ENCODE measurements at regions not wholly inside any gene's neighbourhood (a gene's known extent, or its start where the extent isn't known, plus 50 kb on each side); places are given as distances from the start of the nearest gene placed in this dataset.

- Mint-ChIP-seq H3K36me3 (ENCODE audit: insufficient read depth, unreplicated experiment) (no peaks in the 10 kb centered on the region), H3K4me3 (ENCODE audit: unreplicated experiment) (no peak overlapping the region), H3K27ac (ENCODE audit: unreplicated experiment) (no peak overlapping the region), H3K9me3 (ENCODE audit: unreplicated experiment) (no peaks in the 10 kb centered on the region), H3K27me3 (ENCODE audit: insufficient read depth, unreplicated experiment) (no peaks in the 10 kb centered on the region), H3K4me1 (ENCODE audit: low read depth, unreplicated experiment) (peaks cover 5% of the 10 kb centered on the region)
- H3K4me1 ChIP-seq: 0 out of 2 replicates have a peak, but pooled peaks cover 4% of the 10 kb centered on the region
- H3K27me3 ChIP-seq (replicated peaks; ENCODE audit: control insufficient read depth, insufficient read depth, low read length): no peaks in the 10 kb centered on the region
- POLR2A ChIA-PET: interaction anchor here (0.6 kb wide), 1 partner anchor 349 kb away, joined by 7 read pairs; no protein-coding TSS in a partner anchor
- no peaks in the 10 kb centered on the region for H3K9me3 ChIP-seq
- BruUV-seq (replicated peaks): no TSS peak
- DNase-seq: no peak
- TF ChIP-seq CTCF (IDR thresholded peaks at IDR 0.05; ENCODE audit: insufficient read depth in 1 of 2, low read depth in 1 of 2, low read length in 1 of 2, severe bottlenecking in 1 of 2, unreplicated experiment in 1 of 2): no peak
- intact Hi-C loops (cut with micrococcal nuclease; ENCODE audit: unreplicated experiment): no loop called here
- no peaks in the 10 kb centered on the region for H3K36me3 ChIP-seq (ENCODE audit: control insufficient read depth, insufficient read depth, low read length)
- no peak overlapping the region for H3K4me3 ChIP-seq (ENCODE audit: low read depth, low read length)
- CTCF ChIA-PET: no interaction called here
Measured at GRCh38 chr4:31068257-31069075, 348.3 kb downstream of the PCDH7 start.

GRCh38 chr4:31069151-31069550 lies 349.0 kb downstream of the PCDH7 start:
- no peaks in the 10 kb centered on the region for H3K27me3 ChIP-seq (replicated peaks; ENCODE audit: control insufficient read depth, insufficient read depth, low read length)
- H3K4me1 ChIP-seq: 0 out of 2 replicates have a peak, but pooled peaks cover 4% of the 10 kb centered on the region
- no peak overlapping the region for H3K4me3 ChIP-seq (ENCODE audit: low read depth, low read length)
- H3K4me1 Mint-ChIP-seq (ENCODE audit: low read depth, unreplicated experiment): peaks cover 5% of the 10 kb centered on the region
- no peak overlapping the region for H3K27ac Mint-ChIP-seq (ENCODE audit: unreplicated experiment)
- no peaks in the 10 kb centered on the region for H3K27me3 Mint-ChIP-seq (ENCODE audit: insufficient read depth, unreplicated experiment)
- no peaks in the 10 kb centered on the region for H3K9me3 ChIP-seq
- ChIA-PET CTCF (no interaction called here), POLR2A (no interaction called here)
- BruUV-seq (replicated peaks): no TSS peak
- no peaks in the 10 kb centered on the region for H3K36me3 ChIP-seq (ENCODE audit: control insufficient read depth, insufficient read depth, low read length)
- H3K9me3 Mint-ChIP-seq (ENCODE audit: unreplicated experiment): no peaks in the 10 kb centered on the region
- no peak for DNase-seq
- H3K36me3 Mint-ChIP-seq (ENCODE audit: insufficient read depth, unreplicated experiment): no peaks in the 10 kb centered on the region
- intact Hi-C loops (cut with micrococcal nuclease; ENCODE audit: unreplicated experiment): no loop called here
- no peak overlapping the region for H3K4me3 Mint-ChIP-seq (ENCODE audit: unreplicated experiment)
- TF ChIP-seq CTCF (IDR thresholded peaks at IDR 0.05; ENCODE audit: insufficient read depth in 1 of 2, low read depth in 1 of 2, low read length in 1 of 2, severe bottlenecking in 1 of 2, unreplicated experiment in 1 of 2): no peak

GRCh38 chr4:31071508-31072486 lies 351.6 kb downstream of the PCDH7 start:
- TF ChIP-seq CTCF (IDR thresholded peaks at IDR 0.05; ENCODE audit: insufficient read depth in 1 of 2, low read depth in 1 of 2, low read length in 1 of 2, severe bottlenecking in 1 of 2, unreplicated experiment in 1 of 2): no peak
- H3K27ac Mint-ChIP-seq (ENCODE audit: unreplicated experiment): no peak overlapping the region
- Histone ChIP-seq H3K27me3 (replicated peaks; ENCODE audit: control insufficient read depth, insufficient read depth, low read length) (no peaks in the 10 kb centered on the region), H3K9me3 (no peaks in the 10 kb centered on the region), H3K36me3 (ENCODE audit: control insufficient read depth, insufficient read depth, low read length) (no peaks in the 10 kb centered on the region), H3K4me3 (ENCODE audit: low read depth, low read length) (no peak overlapping the region), H3K4me1 (0 out of 2 replicates have a peak, but pooled peaks cover 4% of the 10 kb centered on the region)
- no TSS peak for BruUV-seq (replicated peaks)
- H3K9me3 Mint-ChIP-seq (ENCODE audit: unreplicated experiment): no peaks in the 10 kb centered on the region
- POLR2A ChIA-PET: no interaction called here
- H3K36me3 Mint-ChIP-seq (ENCODE audit: insufficient read depth, unreplicated experiment): no peaks in the 10 kb centered on the region
- CTCF ChIA-PET: no interaction called here
- DNase-seq: no peak
- H3K4me3 Mint-ChIP-seq (ENCODE audit: unreplicated experiment): no peak overlapping the region
- no peaks in the 10 kb centered on the region for H3K27me3 Mint-ChIP-seq (ENCODE audit: insufficient read depth, unreplicated experiment)
- peaks cover 5% of the 10 kb centered on the region for H3K4me1 Mint-ChIP-seq (ENCODE audit: low read depth, unreplicated experiment)
- intact Hi-C loops (cut with micrococcal nuclease; ENCODE audit: unreplicated experiment): no loop called here

Measured in Caco-2 (cell line).